ENCODE measurements at regions not wholly inside any gene's neighbourhood (a gene's known extent, or its start where the extent isn't known, plus 50 kb on each side); places are given as distances from the start of the nearest gene placed in this dataset.

GRCh38 chr3:187924651-187925050, 179.4 kb upstream of the BCL6 start:
- no peak overlapping the region for H3K4me3 ChIP-seq (ENCODE audit: low read depth in 1 of 2, low read length in 2 of 2)
- no peak overlapping the region for H3K9ac ChIP-seq (ENCODE audit: low read depth in 1 of 2, low read length in 2 of 2)
- no peak overlapping the region for H3K27ac ChIP-seq (ENCODE audit: low read depth, low read length)
- H3K4me1 ChIP-seq (ENCODE audit: control insufficient read depth in 1 of 2, insufficient read depth in 2 of 2, low read length in 2 of 2): no peaks in the 10 kb centered on the region
- no peaks in the 10 kb centered on the region for H3K36me3 ChIP-seq (ENCODE audit: control insufficient read depth in 1 of 2, insufficient read depth in 2 of 2, low read length in 2 of 2)
- H3K9me3 ChIP-seq (ENCODE audit: control insufficient read depth in 1 of 2, low read length in 2 of 2): peaks cover 4 to 11% of the 10 kb centered on the region in 2 donors
- no peaks in the 10 kb centered on the region for H3K27me3 ChIP-seq (ENCODE audit: control insufficient read depth in 1 of 2, insufficient read depth in 2 of 2, low read length in 2 of 2)

GRCh38 chr3:187925326-187925725, 180.1 kb upstream of the BCL6 start:
- Histone ChIP-seq H3K9me3 (ENCODE audit: control insufficient read depth in 1 of 2, low read length in 2 of 2) (peaks cover 4 to 11% of the 10 kb centered on the region in 2 donors), H3K9ac (ENCODE audit: low read depth in 1 of 2, low read length in 2 of 2) (no peak overlapping the region), H3K27me3 (ENCODE audit: control insufficient read depth in 1 of 2, insufficient read depth in 2 of 2, low read length in 2 of 2) (no peaks in the 10 kb centered on the region), H3K4me3 (ENCODE audit: low read depth in 1 of 2, low read length in 2 of 2) (no peak overlapping the region), H3K4me1 (ENCODE audit: control insufficient read depth in 1 of 2, insufficient read depth in 2 of 2, low read length in 2 of 2) (no peaks in the 10 kb centered on the region), H3K27ac (ENCODE audit: low read depth, low read length) (no peak overlapping the region), H3K36me3 (ENCODE audit: control insufficient read depth in 1 of 2, insufficient read depth in 2 of 2, low read length in 2 of 2) (no peaks in the 10 kb centered on the region)

- Histone ChIP-seq H3K4me3 (ENCODE audit: low read depth in 1 of 2, low read length in 2 of 2) (no peak overlapping the region), H3K9me3 (ENCODE audit: control insufficient read depth in 1 of 2, low read length in 2 of 2) (peaks cover 4 to 11% of the 10 kb centered on the region in 2 donors), H3K27me3 (ENCODE audit: control insufficient read depth in 1 of 2, insufficient read depth in 2 of 2, low read length in 2 of 2) (no peaks in the 10 kb centered on the region), H3K27ac (ENCODE audit: low read depth, low read length) (no peak overlapping the region), H3K9ac (ENCODE audit: low read depth in 1 of 2, low read length in 2 of 2) (no peak overlapping the region), H3K36me3 (ENCODE audit: control insufficient read depth in 1 of 2, insufficient read depth in 2 of 2, low read length in 2 of 2) (no peaks in the 10 kb centered on the region), H3K4me1 (ENCODE audit: control insufficient read depth in 1 of 2, insufficient read depth in 2 of 2, low read length in 2 of 2) (no peaks in the 10 kb centered on the region)
Observed at GRCh38 chr3:187926620-187927019, 181.4 kb upstream of the BCL6 start.

DNA sequence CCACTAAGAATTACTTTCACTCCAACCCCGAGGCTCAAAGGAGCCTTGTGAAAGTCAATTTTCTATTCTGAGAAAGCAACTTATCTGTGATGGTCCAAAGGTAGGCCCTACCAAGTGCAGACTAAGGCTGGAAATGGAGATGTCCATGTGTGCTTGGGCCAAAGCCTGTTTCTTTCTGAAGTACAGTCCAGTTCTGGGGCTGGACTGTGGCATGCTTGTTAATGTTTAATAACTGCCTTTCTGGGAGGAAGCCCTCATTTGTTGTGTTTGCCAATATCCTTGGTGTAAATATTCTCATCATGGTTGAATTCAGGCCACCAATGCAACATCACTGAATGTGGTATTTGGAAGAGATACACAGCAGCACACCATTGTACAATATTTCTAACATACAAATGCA, 182.3 kb upstream of the BCL6 start:
- no peak overlapping the region for H3K4me3 ChIP-seq (ENCODE audit: low read depth in 1 of 2, low read length in 2 of 2)
- peaks cover 4 to 11% of the 10 kb centered on the region in 2 donors for H3K9me3 ChIP-seq (ENCODE audit: control insufficient read depth in 1 of 2, low read length in 2 of 2)
- H3K27me3 ChIP-seq (ENCODE audit: control insufficient read depth in 1 of 2, insufficient read depth in 2 of 2, low read length in 2 of 2): no peaks in the 10 kb centered on the region
- no peaks in the 10 kb centered on the region for H3K4me1 ChIP-seq (ENCODE audit: control insufficient read depth in 1 of 2, insufficient read depth in 2 of 2, low read length in 2 of 2)
- H3K36me3 ChIP-seq (ENCODE audit: control insufficient read depth in 1 of 2, insufficient read depth in 2 of 2, low read length in 2 of 2): no peaks in the 10 kb centered on the region
- H3K9ac ChIP-seq (ENCODE audit: low read depth in 1 of 2, low read length in 2 of 2): no peak overlapping the region
- H3K27ac ChIP-seq (ENCODE audit: low read depth, low read length): no peak overlapping the region

DNA sequence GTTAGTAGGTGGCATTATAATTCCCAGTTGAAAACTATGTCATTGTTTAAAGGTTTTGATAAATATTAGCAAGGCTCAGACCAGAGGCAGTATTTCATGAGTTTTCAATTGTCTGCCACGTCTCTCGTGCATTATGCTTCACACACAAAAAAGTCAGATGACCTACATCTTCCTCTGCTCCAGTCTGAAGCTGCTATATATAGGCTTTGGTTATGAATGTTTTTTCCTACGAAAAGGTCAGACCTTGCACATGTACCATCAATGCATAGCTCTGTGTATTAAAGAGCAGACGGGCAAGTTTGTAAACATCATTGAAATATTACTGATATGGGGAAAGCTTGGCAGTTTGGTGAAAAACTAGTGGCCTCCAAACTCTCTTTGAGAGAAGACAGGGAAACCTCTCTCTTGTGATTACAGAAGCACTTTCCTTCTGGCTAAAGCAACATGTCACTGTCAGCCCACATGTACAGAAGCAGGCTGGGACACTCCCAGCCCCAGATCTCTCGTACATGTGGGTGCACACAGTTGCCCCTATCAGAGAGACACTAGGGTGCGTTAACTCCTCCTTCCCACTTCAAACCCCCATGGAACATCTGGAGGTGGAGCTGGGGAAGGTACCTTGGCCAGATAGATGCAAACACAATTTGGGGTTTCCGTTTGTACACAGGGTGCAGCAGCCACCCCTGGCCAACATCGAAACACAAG, 184.0 kb upstream of the BCL6 start:
- Histone ChIP-seq H3K9me3 (ENCODE audit: control insufficient read depth in 1 of 2, low read length in 2 of 2) (peaks cover 2 to 8% of the 10 kb centered on the region in 2 donors), H3K36me3 (ENCODE audit: control insufficient read depth in 1 of 2, insufficient read depth in 2 of 2, low read length in 2 of 2) (no peaks in the 10 kb centered on the region), H3K9ac (ENCODE audit: low read depth in 1 of 2, low read length in 2 of 2) (no peak overlapping the region), H3K27me3 (ENCODE audit: control insufficient read depth in 1 of 2, insufficient read depth in 2 of 2, low read length in 2 of 2) (no peaks in the 10 kb centered on the region), H3K27ac (ENCODE audit: low read depth, low read length) (no peak overlapping the region), H3K4me3 (ENCODE audit: low read depth in 1 of 2, low read length in 2 of 2) (no peak overlapping the region), H3K4me1 (ENCODE audit: control insufficient read depth in 1 of 2, insufficient read depth in 2 of 2, low read length in 2 of 2) (no peaks in the 10 kb centered on the region)

DNA sequence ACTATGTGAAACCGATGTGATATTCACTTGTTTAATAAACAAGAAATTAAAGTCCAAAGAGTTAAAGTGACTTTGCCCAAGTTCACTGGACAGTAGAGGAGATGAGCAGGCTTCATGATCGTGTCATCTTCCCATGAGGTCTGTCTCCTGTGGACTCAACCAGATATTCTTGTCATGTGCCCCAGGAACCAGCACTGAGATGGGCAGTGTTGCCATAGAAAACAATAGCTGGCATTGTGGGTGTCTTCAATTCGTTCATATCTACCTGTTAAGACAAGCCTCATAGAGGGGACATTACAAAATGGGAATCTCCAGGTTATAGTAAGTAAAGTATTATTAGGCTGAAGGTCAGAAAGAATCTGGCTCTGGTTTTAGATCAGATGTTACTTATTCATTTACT, 184.8 kb upstream of the BCL6 start:
- H3K4me1 ChIP-seq (ENCODE audit: control insufficient read depth in 1 of 2, insufficient read depth in 2 of 2, low read length in 2 of 2): no peaks in the 10 kb centered on the region
- no peak overlapping the region for H3K4me3 ChIP-seq (ENCODE audit: low read depth in 1 of 2, low read length in 2 of 2)
- no peak overlapping the region for H3K9ac ChIP-seq (ENCODE audit: low read depth in 1 of 2, low read length in 2 of 2)
- no peaks in the 10 kb centered on the region for H3K27me3 ChIP-seq (ENCODE audit: control insufficient read depth in 1 of 2, insufficient read depth in 2 of 2, low read length in 2 of 2)
- H3K27ac ChIP-seq (ENCODE audit: low read depth, low read length): no peak overlapping the region
- peaks cover 0 to under 1% of the 10 kb centered on the region in 2 donors for H3K9me3 ChIP-seq (ENCODE audit: control insufficient read depth in 1 of 2, low read length in 2 of 2)
- no peaks in the 10 kb centered on the region for H3K36me3 ChIP-seq (ENCODE audit: control insufficient read depth in 1 of 2, insufficient read depth in 2 of 2, low read length in 2 of 2)

DNA sequence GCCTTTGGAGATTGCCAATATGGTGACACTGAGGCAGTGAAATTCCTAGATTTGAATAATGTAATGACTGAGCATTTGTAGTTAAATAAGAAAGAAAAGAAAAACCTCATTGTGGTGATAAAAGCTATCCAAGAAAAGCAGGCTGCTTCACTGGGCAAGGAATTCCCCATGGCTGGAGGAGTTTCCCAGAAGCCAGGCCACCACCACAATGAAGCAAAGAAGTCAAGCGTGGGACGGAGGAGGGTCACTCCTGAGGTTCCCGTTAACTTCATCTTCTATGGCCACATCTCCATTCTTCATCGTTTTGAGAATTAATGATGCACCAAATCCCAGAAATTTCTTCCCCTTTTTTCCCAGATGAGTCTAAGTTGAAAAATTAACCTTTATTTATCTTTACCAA, 185.8 kb upstream of the BCL6 start:
- no peak overlapping the region for H3K4me3 ChIP-seq (ENCODE audit: low read depth in 1 of 2, low read length in 2 of 2)
- no peaks in the 10 kb centered on the region for H3K9me3 ChIP-seq (ENCODE audit: control insufficient read depth in 1 of 2, low read length in 2 of 2)
- H3K27me3 ChIP-seq (ENCODE audit: control insufficient read depth in 1 of 2, insufficient read depth in 2 of 2, low read length in 2 of 2): no peaks in the 10 kb centered on the region
- no peaks in the 10 kb centered on the region for H3K4me1 ChIP-seq (ENCODE audit: control insufficient read depth in 1 of 2, insufficient read depth in 2 of 2, low read length in 2 of 2)
- H3K36me3 ChIP-seq (ENCODE audit: control insufficient read depth in 1 of 2, insufficient read depth in 2 of 2, low read length in 2 of 2): no peaks in the 10 kb centered on the region
- no peak overlapping the region for H3K27ac ChIP-seq (ENCODE audit: low read depth, low read length)
- no peak overlapping the region for H3K9ac ChIP-seq (ENCODE audit: low read depth in 1 of 2, low read length in 2 of 2)

DNA sequence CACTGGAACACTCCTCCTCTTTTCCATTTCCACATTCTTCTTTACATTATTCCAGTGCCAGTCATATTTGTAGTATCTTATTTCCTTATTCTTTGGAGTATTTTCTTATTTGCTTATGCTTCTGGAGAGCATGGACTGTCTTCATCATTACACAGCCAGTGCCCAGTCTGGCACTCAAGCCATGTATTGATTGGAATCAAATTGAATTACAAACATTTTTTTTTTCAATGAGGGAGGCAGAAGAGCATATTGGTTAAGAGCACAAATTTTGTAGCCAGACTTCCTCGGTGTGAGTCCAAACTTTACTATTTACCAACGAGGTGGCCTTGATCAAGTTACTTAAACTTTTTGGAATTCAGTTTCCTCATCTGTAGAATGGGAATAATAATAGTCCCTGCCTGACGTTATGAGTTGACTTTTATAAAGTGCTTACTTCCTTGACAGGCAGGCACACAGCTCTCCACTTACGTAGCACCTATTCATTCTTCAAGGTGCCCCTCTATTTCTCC, 186.6 kb upstream of the BCL6 start:
- Histone ChIP-seq H3K36me3 (ENCODE audit: control insufficient read depth in 1 of 2, insufficient read depth in 2 of 2, low read length in 2 of 2) (no peaks in the 10 kb centered on the region), H3K4me1 (ENCODE audit: control insufficient read depth in 1 of 2, insufficient read depth in 2 of 2, low read length in 2 of 2) (no peaks in the 10 kb centered on the region), H3K9ac (ENCODE audit: low read depth in 1 of 2, low read length in 2 of 2) (no peak overlapping the region), H3K4me3 (ENCODE audit: low read depth in 1 of 2, low read length in 2 of 2) (no peak overlapping the region), H3K27ac (ENCODE audit: low read depth, low read length) (no peak overlapping the region), H3K27me3 (ENCODE audit: control insufficient read depth in 1 of 2, insufficient read depth in 2 of 2, low read length in 2 of 2) (no peaks in the 10 kb centered on the region), H3K9me3 (ENCODE audit: control insufficient read depth in 1 of 2, low read length in 2 of 2) (no peaks in the 10 kb centered on the region)

DNA sequence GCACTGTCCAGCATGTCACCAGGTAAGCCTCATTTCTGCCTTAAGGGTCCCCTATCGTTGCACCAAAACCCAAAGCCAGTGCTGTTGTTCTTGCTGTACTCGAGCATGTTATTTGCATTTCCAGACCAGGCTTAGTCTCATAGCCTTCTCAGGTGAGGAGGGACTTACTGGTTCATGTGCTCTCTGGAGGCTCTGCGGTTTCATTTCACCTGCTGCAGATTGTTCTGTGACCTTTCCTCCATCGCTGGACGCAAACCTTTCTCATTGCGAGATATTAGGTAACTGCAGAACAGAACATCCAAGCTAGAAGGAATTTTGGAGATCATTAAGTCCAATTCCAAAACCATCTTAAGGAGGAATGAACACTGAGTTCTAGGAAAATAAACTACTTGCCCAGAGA, 187.3 kb upstream of the BCL6 start:
- no peak overlapping the region for H3K9ac ChIP-seq (ENCODE audit: low read depth in 1 of 2, low read length in 2 of 2)
- no peaks in the 10 kb centered on the region for H3K27me3 ChIP-seq (ENCODE audit: control insufficient read depth in 1 of 2, insufficient read depth in 2 of 2, low read length in 2 of 2)
- no peaks in the 10 kb centered on the region for H3K36me3 ChIP-seq (ENCODE audit: control insufficient read depth in 1 of 2, insufficient read depth in 2 of 2, low read length in 2 of 2)
- no peaks in the 10 kb centered on the region for H3K4me1 ChIP-seq (ENCODE audit: control insufficient read depth in 1 of 2, insufficient read depth in 2 of 2, low read length in 2 of 2)
- no peak overlapping the region for H3K4me3 ChIP-seq (ENCODE audit: low read depth in 1 of 2, low read length in 2 of 2)
- H3K27ac ChIP-seq (ENCODE audit: low read depth, low read length): no peak overlapping the region
- no peaks in the 10 kb centered on the region for H3K9me3 ChIP-seq (ENCODE audit: control insufficient read depth in 1 of 2, low read length in 2 of 2)

- no peak overlapping the region for H3K9ac ChIP-seq (ENCODE audit: low read depth in 1 of 2, low read length in 2 of 2)
- H3K4me3 ChIP-seq (ENCODE audit: low read depth in 1 of 2, low read length in 2 of 2): no peak overlapping the region
- H3K36me3 ChIP-seq (ENCODE audit: control insufficient read depth in 1 of 2, insufficient read depth in 2 of 2, low read length in 2 of 2): no peaks in the 10 kb centered on the region
- H3K27me3 ChIP-seq (ENCODE audit: control insufficient read depth in 1 of 2, insufficient read depth in 2 of 2, low read length in 2 of 2): no peaks in the 10 kb centered on the region
- H3K4me1 ChIP-seq (ENCODE audit: control insufficient read depth in 1 of 2, insufficient read depth in 2 of 2, low read length in 2 of 2): no peaks in the 10 kb centered on the region
- no peaks in the 10 kb centered on the region for H3K9me3 ChIP-seq (ENCODE audit: control insufficient read depth in 1 of 2, low read length in 2 of 2)
- H3K27ac ChIP-seq (ENCODE audit: low read depth, low read length): no peak overlapping the region
Observed at GRCh38 chr3:187935623-187936156, 190.4 kb upstream of the BCL6 start.
